ENCODE measurements at regions not wholly inside any gene's neighbourhood (a gene's known extent, or its start where the extent isn't known, plus 50 kb on each side); places are given as distances from the start of the nearest gene placed in this dataset.

- no peaks in the 10 kb centered on the region for H3K4me1 Mint-ChIP-seq (ENCODE audit: low read depth, unreplicated experiment)
- no peak overlapping the region for H3K4me3 Mint-ChIP-seq (ENCODE audit: unreplicated experiment)
- DNase-seq: no peak
These were observed 182.3 kb upstream of the ADCY1 start for GRCh38 chr7:45391618-45392451.

DNA sequence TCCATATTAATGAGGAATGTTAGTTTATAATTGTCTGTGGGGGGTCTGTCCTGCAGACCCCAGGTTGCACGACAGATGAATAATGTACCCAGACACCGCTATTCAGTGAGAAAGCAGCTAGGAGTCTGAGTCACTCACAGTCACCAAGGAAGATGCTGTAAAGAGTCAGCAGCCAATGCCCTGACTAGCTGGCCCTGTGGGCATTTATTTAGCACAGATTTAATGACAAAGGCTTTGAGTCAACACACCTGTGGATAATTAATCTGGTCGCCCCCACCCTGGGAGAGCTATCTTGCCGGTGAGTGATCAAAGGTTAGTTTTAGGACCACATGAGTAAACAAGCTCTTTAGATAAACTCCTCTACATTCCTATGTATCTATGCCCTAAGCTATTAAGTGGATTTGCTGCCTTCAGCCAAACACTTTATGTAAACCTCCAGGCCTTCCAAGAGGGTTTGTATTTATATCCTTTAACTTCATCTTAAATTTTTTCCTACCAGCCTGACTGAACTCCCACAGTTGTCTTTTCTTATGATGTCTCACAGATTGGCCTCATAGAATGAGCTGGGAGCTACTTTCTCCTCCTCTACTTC lies 180.0 kb upstream of the ADCY1 start:
- DNase-seq: no peak
- no peaks in the 10 kb centered on the region for H3K27me3 Mint-ChIP-seq (ENCODE audit: unreplicated experiment)
- H3K4me3 Mint-ChIP-seq (ENCODE audit: unreplicated experiment): no peak overlapping the region
- H3K4me1 Mint-ChIP-seq (ENCODE audit: low read depth, unreplicated experiment): no peaks in the 10 kb centered on the region
- peaks cover 5% of the 10 kb centered on the region for H3K9me3 Mint-ChIP-seq (ENCODE audit: unreplicated experiment)
- peaks cover 6% of the 10 kb centered on the region for H3K36me3 Mint-ChIP-seq (ENCODE audit: unreplicated experiment)
- TF ChIP-seq, protein P1, sequence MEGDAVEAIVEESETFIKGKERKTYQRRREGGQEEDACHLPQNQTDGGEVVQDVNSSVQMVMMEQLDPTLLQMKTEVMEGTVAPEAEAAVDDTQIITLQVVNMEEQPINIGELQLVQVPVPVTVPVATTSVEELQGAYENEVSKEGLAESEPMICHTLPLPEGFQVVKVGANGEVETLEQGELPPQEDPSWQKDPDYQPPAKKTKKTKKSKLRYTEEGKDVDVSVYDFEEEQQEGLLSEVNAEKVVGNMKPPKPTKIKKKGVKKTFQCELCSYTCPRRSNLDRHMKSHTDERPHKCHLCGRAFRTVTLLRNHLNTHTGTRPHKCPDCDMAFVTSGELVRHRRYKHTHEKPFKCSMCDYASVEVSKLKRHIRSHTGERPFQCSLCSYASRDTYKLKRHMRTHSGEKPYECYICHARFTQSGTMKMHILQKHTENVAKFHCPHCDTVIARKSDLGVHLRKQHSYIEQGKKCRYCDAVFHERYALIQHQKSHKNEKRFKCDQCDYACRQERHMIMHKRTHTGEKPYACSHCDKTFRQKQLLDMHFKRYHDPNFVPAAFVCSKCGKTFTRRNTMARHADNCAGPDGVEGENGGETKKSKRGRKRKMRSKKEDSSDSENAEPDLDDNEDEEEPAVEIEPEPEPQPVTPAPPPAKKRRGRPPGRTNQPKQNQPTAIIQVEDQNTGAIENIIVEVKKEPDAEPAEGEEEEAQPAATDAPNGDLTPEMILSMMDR (IDR thresholded peaks at IDR 0.05; ENCODE audit: partially characterized antibody, unreplicated experiment): no peak
- H3K27ac Mint-ChIP-seq (ENCODE audit: unreplicated experiment): no peak overlapping the region

More at GRCh38 chr7:45391618-45392451, 182.3 kb upstream of the ADCY1 start:
- Mint-ChIP-seq H3K27ac (ENCODE audit: unreplicated experiment) (no peak overlapping the region), H3K27me3 (ENCODE audit: unreplicated experiment) (no peaks in the 10 kb centered on the region), H3K36me3 (ENCODE audit: unreplicated experiment) (peaks cover 6% of the 10 kb centered on the region), H3K9me3 (ENCODE audit: unreplicated experiment) (peaks cover 5% of the 10 kb centered on the region)
- TF ChIP-seq, protein P1 (IDR thresholded peaks at IDR 0.05; ENCODE audit: partially characterized antibody, unreplicated experiment): no peak

GRCh38 chr7:45399069-45399468 lies 175.1 kb upstream of the ADCY1 start:
- Mint-ChIP-seq H3K4me1 (ENCODE audit: low read depth, unreplicated experiment) (no peaks in the 10 kb centered on the region), H3K9me3 (ENCODE audit: unreplicated experiment) (peaks cover 7% of the 10 kb centered on the region), H3K4me3 (ENCODE audit: unreplicated experiment) (no peak overlapping the region), H3K27me3 (ENCODE audit: unreplicated experiment) (peaks cover 2% of the 10 kb centered on the region), H3K27ac (ENCODE audit: unreplicated experiment) (no peak overlapping the region), H3K36me3 (ENCODE audit: unreplicated experiment) (peaks cover 6% of the 10 kb centered on the region)
- DNase-seq: no peak
- TF ChIP-seq, protein P1 (IDR thresholded peaks at IDR 0.05; ENCODE audit: partially characterized antibody, unreplicated experiment): no peak

DNA sequence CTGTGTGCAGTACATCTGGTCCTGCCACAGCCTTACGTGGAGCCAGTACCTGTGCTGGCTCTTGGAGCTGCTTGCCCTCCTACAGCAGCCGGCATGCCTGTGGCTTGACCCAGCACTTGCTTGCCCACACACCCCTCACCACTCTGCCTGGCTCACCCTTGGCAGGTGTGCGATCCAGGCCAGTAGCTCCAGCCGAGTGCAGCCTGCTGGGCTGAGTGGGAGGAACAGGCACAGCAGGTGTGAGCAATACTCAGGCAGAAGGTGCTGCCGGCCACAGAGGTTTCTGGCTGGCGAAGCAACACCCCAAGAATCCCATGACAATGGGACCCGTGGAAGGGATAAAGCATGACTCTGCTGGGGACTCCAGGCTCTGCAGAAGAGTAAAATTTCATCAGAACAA lies 173.5 kb upstream of the ADCY1 start:
- Mint-ChIP-seq H3K4me3 (ENCODE audit: unreplicated experiment) (no peak overlapping the region), H3K4me1 (ENCODE audit: low read depth, unreplicated experiment) (no peaks in the 10 kb centered on the region), H3K36me3 (ENCODE audit: unreplicated experiment) (peaks cover 6% of the 10 kb centered on the region), H3K9me3 (ENCODE audit: unreplicated experiment) (peaks cover 2% of the 10 kb centered on the region), H3K27ac (ENCODE audit: unreplicated experiment) (no peak overlapping the region), H3K27me3 (ENCODE audit: unreplicated experiment) (peaks cover 4% of the 10 kb centered on the region)
- no peak for DNase-seq
- TF ChIP-seq, protein P1 (IDR thresholded peaks at IDR 0.05; ENCODE audit: partially characterized antibody, unreplicated experiment): no peak

GRCh38 chr7:45401155-45401554 lies 173.0 kb upstream of the ADCY1 start:
- no peak overlapping the region for H3K27ac Mint-ChIP-seq (ENCODE audit: unreplicated experiment)
- peaks cover 2% of the 10 kb centered on the region for H3K9me3 Mint-ChIP-seq (ENCODE audit: unreplicated experiment)
- TF ChIP-seq, protein P1 (IDR thresholded peaks at IDR 0.05; ENCODE audit: partially characterized antibody, unreplicated experiment): no peak
- H3K4me3 Mint-ChIP-seq (ENCODE audit: unreplicated experiment): no peak overlapping the region
- H3K36me3 Mint-ChIP-seq (ENCODE audit: unreplicated experiment): peaks cover 6% of the 10 kb centered on the region
- H3K4me1 Mint-ChIP-seq (ENCODE audit: low read depth, unreplicated experiment): no peaks in the 10 kb centered on the region
- H3K27me3 Mint-ChIP-seq (ENCODE audit: unreplicated experiment): peaks cover 4% of the 10 kb centered on the region
- DNase-seq: no peak

Measured in glutamatergic neuron (in vitro differentiated cells).